ENCODE measurements at regions not wholly inside any gene's neighbourhood (a gene's known extent, or its start where the extent isn't known, plus 50 kb on each side); places are given as distances from the start of the nearest gene placed in this dataset.
"Not testable (repeated sequence)": the region's sequence is repeated elsewhere in the genome, so short reads cannot be mapped to it uniquely, and the experiment has no call there.

DNA sequence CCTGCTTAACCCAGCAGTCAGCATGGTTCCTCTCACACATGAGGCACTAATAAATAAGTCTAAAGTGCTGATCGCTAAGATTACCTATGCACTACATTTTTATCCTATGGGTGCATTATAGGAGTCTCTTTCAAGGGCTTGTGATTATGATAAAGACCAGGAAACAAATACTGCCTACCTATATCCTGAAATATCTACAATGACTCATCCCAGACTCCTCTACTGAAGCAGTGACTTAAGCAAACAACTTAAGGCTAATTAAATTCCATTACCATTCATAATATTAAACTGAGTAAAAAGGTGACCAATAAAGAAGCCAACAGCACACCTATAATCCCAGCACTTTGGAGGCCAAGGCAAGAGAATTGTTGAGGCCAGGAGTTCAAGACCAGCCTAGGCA, 338.4 kb downstream of the DNAH5 start:
- Histone ChIP-seq H3K4me3 (ENCODE audit: low read length in 2 of 2) (no peak overlapping the region), H3K27me3 (ENCODE audit: control insufficient read depth in 2 of 2, insufficient read depth in 1 of 2, low read length in 1 of 2) (no peaks in the 10 kb centered on the region), H3K36me3 (ENCODE audit: control insufficient read depth in 2 of 2, insufficient read depth in 2 of 2, low read length in 1 of 2) (no peaks in the 10 kb centered on the region), H3K9me3 (ENCODE audit: control insufficient read depth in 2 of 2, insufficient read depth in 1 of 2, low read length in 1 of 2) (no peaks in the 10 kb centered on the region), H3K4me1 (ENCODE audit: control insufficient read depth in 2 of 2, insufficient read depth in 2 of 2, low read length in 2 of 2) (no peaks in the 10 kb centered on the region), H3K27ac (ENCODE audit: low read depth in 1 of 2, low read length in 1 of 2) (no peak overlapping the region)
- no peak for DNase-seq (ENCODE audit: low read depth in 6 of 9, low spot score in 9 of 9)
- WGBS = 96% methylated on average over 1 of the region's 1 CpG

DNA sequence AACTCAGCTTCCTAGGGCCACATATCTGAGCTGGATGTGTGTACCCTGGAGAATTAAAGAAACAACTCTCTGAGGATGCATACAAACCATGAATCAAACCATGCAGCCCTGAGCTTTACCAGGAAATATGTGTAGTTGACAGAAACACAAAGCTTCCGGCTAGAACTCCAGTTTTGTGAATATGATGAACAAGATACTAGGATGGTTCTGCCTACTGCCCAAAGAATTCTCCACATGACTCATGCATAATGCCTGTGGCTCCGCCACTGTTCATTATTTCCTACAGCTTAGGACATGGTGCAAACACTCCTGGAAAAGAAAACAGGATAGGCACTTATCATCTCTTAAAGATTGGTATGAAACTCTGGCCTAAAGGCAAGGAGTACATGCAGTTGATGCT, 343.4 kb downstream of the DNAH5 start:
- 95% methylated on average over 2 of the region's 2 CpGs for WGBS
- Histone ChIP-seq H3K27ac (ENCODE audit: low read depth in 1 of 2, low read length in 1 of 2) (no peak overlapping the region), H3K4me3 (ENCODE audit: low read length in 2 of 2) (no peak overlapping the region), H3K9me3 (ENCODE audit: control insufficient read depth in 2 of 2, insufficient read depth in 1 of 2, low read length in 1 of 2) (no peaks in the 10 kb centered on the region), H3K4me1 (ENCODE audit: control insufficient read depth in 2 of 2, insufficient read depth in 2 of 2, low read length in 2 of 2) (no peaks in the 10 kb centered on the region), H3K36me3 (ENCODE audit: control insufficient read depth in 2 of 2, insufficient read depth in 2 of 2, low read length in 1 of 2) (no peaks in the 10 kb centered on the region), H3K27me3 (ENCODE audit: control insufficient read depth in 2 of 2, insufficient read depth in 1 of 2, low read length in 1 of 2) (no peaks in the 10 kb centered on the region)
- no peak for DNase-seq (ENCODE audit: low read depth in 6 of 9, low spot score in 9 of 9)

DNA sequence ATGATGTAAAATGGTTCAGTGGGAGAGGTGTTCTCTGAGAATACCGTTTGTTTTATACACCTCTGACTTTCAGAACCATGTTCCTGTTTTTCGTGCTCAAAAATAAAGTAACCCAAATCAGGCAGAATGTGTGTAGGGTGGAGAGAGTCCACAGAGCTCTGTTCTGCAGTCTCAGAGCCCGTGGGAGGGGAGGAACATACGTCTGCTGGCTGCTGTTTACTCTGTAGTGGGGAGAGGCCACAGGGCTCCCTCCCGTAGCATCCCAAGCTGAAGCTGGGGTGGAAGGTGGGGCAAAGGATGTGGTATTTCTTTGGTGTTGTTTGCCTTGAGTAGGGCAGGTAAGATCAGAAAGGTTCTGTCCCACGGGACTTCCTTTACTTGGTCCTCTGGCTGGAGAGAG, 348.5 kb downstream of the DNAH5 start:
- DNase-seq (ENCODE audit: low read depth in 6 of 9, low spot score in 9 of 9) = no peak
- 54% methylated on average over 6 of the region's 6 CpGs for WGBS
- H3K9me3 ChIP-seq (ENCODE audit: control insufficient read depth in 2 of 2, insufficient read depth in 1 of 2, low read length in 1 of 2) = no peaks in the 10 kb centered on the region
- no peaks in the 10 kb centered on the region for H3K27me3 ChIP-seq (ENCODE audit: control insufficient read depth in 2 of 2, insufficient read depth in 1 of 2, low read length in 1 of 2)
- no peaks in the 10 kb centered on the region for H3K4me1 ChIP-seq (ENCODE audit: control insufficient read depth in 2 of 2, insufficient read depth in 2 of 2, low read length in 2 of 2)
- H3K4me3 ChIP-seq (ENCODE audit: low read length in 2 of 2) = no peak overlapping the region
- H3K36me3 ChIP-seq (ENCODE audit: control insufficient read depth in 2 of 2, insufficient read depth in 2 of 2, low read length in 1 of 2) = no peaks in the 10 kb centered on the region
- H3K27ac ChIP-seq (ENCODE audit: low read depth in 1 of 2, low read length in 1 of 2) = no peak overlapping the region

DNA sequence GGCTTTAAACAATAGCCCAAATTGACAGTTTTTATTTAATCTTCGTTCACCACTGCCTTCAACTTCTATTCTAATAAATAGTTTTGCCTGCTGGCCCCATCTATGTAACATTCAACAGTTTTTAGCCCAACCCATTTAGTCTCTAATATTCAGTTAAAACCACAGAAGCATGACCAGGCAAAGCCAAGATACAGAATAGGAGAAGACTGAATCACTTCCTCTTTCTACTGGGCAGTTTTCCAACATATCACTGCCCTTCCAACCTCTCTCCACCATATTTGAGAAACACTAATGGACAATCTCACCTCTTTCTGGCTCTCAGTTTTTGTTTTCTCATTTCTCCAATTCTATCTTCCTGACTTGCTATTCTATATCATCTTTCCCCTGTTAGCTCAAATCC, 352.9 kb downstream of the DNAH5 start:
- Histone ChIP-seq H3K36me3 (ENCODE audit: control insufficient read depth in 2 of 2, insufficient read depth in 2 of 2, low read length in 1 of 2) (no peaks in the 10 kb centered on the region), H3K27me3 (ENCODE audit: control insufficient read depth in 2 of 2, insufficient read depth in 1 of 2, low read length in 1 of 2) (no peaks in the 10 kb centered on the region), H3K27ac (ENCODE audit: low read depth in 1 of 2, low read length in 1 of 2) (no peak overlapping the region), H3K4me1 (ENCODE audit: control insufficient read depth in 2 of 2, insufficient read depth in 2 of 2, low read length in 2 of 2) (no peaks in the 10 kb centered on the region), H3K4me3 (ENCODE audit: low read length in 2 of 2) (no peak overlapping the region), H3K9me3 (ENCODE audit: control insufficient read depth in 2 of 2, insufficient read depth in 1 of 2, low read length in 1 of 2) (no peaks in the 10 kb centered on the region)
- no peak for DNase-seq (ENCODE audit: low read depth in 6 of 9, low spot score in 9 of 9)
- 46% methylated on average over 1 of the region's 1 CpG for WGBS

DNA sequence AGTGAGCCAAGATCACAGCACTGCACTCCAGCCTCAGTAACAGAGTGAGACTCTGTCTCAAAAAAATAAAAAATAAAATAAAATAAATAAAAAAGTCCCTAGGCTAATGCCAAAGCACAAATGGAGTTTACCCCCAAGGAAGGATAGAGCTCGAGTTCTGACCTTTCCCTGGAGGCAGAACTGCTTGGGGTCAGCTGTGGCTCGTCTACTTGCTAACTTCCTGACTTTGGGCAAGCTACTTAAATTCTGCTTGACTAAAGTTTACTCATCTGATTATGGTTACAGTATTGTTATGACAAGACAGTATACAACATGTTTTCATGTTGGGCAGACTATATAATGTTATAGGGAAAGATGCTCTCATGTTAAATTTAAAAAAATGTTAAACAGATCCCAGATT, 359.2 kb downstream of the DNAH5 start:
- H3K4me1 ChIP-seq (ENCODE audit: control insufficient read depth in 2 of 2, insufficient read depth in 2 of 2, low read length in 2 of 2) = no peaks in the 10 kb centered on the region
- 71% methylated on average over 2 of the region's 2 CpGs for WGBS
- H3K4me3 ChIP-seq (ENCODE audit: low read length in 2 of 2) = no peak overlapping the region
- H3K9me3 ChIP-seq (ENCODE audit: control insufficient read depth in 2 of 2, insufficient read depth in 1 of 2, low read length in 1 of 2) = no peaks in the 10 kb centered on the region
- H3K27ac ChIP-seq (ENCODE audit: low read depth in 1 of 2, low read length in 1 of 2) = no peak overlapping the region
- no peaks in the 10 kb centered on the region for H3K27me3 ChIP-seq (ENCODE audit: control insufficient read depth in 2 of 2, insufficient read depth in 1 of 2, low read length in 1 of 2)
- no peaks in the 10 kb centered on the region for H3K36me3 ChIP-seq (ENCODE audit: control insufficient read depth in 2 of 2, insufficient read depth in 2 of 2, low read length in 1 of 2)
- DNase-seq (ENCODE audit: low read depth in 6 of 9, low spot score in 9 of 9) = no peak

DNA sequence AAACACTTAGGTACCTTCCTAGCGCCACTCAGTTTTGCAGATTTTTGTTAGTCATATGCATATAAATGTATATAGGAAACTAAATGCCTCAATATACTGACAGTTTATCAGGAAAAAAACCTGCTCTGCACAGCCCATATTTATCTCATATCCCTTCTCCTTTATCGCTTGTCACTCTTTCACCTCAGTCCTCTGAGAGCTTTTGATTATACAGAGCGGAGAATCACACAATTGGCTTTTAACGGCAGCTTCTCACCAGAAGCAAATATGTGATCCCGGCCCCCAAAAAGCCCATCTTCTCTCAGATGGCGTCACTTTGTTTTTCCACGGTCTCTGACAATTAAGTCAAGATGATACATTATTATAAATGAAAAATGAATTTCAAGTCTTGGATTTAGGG, 362.6 kb downstream of the DNAH5 start:
- WGBS = 94% methylated on average over 7 of the region's 7 CpGs

DNA sequence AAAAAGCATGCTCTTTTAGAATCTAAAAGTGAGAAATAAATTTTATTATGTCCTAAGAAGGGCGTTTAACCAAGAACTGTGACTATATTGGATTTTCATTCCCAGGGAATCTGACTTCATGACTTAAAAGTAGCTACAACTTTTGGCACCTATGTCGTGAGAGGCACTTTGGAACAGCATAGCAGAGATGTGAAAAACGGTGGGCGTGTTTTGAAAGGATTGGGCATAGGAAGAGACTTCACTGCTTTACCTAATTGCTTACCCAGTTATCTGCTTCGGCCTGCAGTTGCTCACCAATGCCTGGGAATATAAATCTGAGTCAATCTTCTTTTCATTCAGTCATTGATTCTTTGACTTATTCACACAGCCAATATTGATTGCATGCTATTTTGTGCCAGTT, 363.4 kb downstream of the DNAH5 start:
- H3K27me3 ChIP-seq (ENCODE audit: control insufficient read depth in 2 of 2, insufficient read depth in 1 of 2, low read length in 1 of 2) = no peaks in the 10 kb centered on the region
- WGBS = 81% methylated on average over 5 of the region's 5 CpGs

More for the DNA sequence above, 362.6 kb downstream of the DNAH5 start:
- no peak for DNase-seq (ENCODE audit: low read depth in 6 of 9, low spot score in 9 of 9)
- Histone ChIP-seq H3K9me3 (ENCODE audit: control insufficient read depth in 2 of 2, insufficient read depth in 1 of 2, low read length in 1 of 2) (peaks cover 0 to 11% of the 10 kb centered on the region in 2 donors), H3K36me3 (ENCODE audit: control insufficient read depth in 2 of 2, insufficient read depth in 2 of 2, low read length in 1 of 2) (no peaks in the 10 kb centered on the region), H3K4me3 (ENCODE audit: low read length in 2 of 2) (no peak overlapping the region), H3K27me3 (ENCODE audit: control insufficient read depth in 2 of 2, insufficient read depth in 1 of 2, low read length in 1 of 2) (no peaks in the 10 kb centered on the region), H3K4me1 (ENCODE audit: control insufficient read depth in 2 of 2, insufficient read depth in 2 of 2, low read length in 2 of 2) (no peaks in the 10 kb centered on the region), H3K27ac (ENCODE audit: low read depth in 1 of 2, low read length in 1 of 2) (no peak overlapping the region)

DNA sequence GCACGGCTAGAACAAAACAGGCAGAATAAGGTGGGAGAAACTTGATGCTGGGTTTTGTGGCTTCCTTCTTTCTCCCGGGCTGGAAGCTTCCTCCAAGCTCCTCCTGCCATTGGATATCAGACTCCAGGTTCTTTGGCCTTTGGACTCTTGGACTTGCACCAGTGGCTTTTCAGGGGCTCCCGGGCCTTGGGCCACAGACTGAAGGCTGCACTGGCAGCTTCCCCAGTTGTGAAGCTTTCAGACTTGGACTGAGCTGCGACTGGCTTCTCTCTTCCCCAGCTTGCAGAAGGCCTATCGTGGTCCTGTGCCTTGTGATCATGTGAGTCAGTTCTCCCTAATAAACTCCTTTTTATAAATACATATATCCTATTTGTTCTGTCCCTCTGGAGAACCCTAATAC, 364.4 kb downstream of the DNAH5 start:
- Histone ChIP-seq H3K9me3 (ENCODE audit: control insufficient read depth in 2 of 2, insufficient read depth in 1 of 2, low read length in 1 of 2) (peaks cover 0 to 11% of the 10 kb centered on the region in 2 donors), H3K27me3 (ENCODE audit: control insufficient read depth in 2 of 2, insufficient read depth in 1 of 2, low read length in 1 of 2) (no peaks in the 10 kb centered on the region), H3K36me3 (ENCODE audit: control insufficient read depth in 2 of 2, insufficient read depth in 2 of 2, low read length in 1 of 2) (no peaks in the 10 kb centered on the region), H3K4me1 (ENCODE audit: control insufficient read depth in 2 of 2, insufficient read depth in 2 of 2, low read length in 2 of 2) (no peaks in the 10 kb centered on the region), H3K4me3 (ENCODE audit: low read length in 2 of 2) (no peak overlapping the region), H3K27ac (ENCODE audit: low read depth in 1 of 2, low read length in 1 of 2) (no peak overlapping the region)
- no peak for DNase-seq (ENCODE audit: low read depth in 6 of 9, low spot score in 9 of 9)
- 91% methylated on average over 5 of the region's 5 CpGs for WGBS

More for the DNA sequence above, 363.4 kb downstream of the DNAH5 start:
- Histone ChIP-seq H3K4me3 (ENCODE audit: low read length in 2 of 2) (no peak overlapping the region), H3K36me3 (ENCODE audit: control insufficient read depth in 2 of 2, insufficient read depth in 2 of 2, low read length in 1 of 2) (no peaks in the 10 kb centered on the region), H3K9me3 (ENCODE audit: control insufficient read depth in 2 of 2, insufficient read depth in 1 of 2, low read length in 1 of 2) (peaks cover 0 to 11% of the 10 kb centered on the region in 2 donors), H3K27ac (ENCODE audit: low read depth in 1 of 2, low read length in 1 of 2) (no peak overlapping the region), H3K4me1 (ENCODE audit: control insufficient read depth in 2 of 2, insufficient read depth in 2 of 2, low read length in 2 of 2) (no peaks in the 10 kb centered on the region)
- no peak for DNase-seq (ENCODE audit: low read depth in 6 of 9, low spot score in 9 of 9)

DNA sequence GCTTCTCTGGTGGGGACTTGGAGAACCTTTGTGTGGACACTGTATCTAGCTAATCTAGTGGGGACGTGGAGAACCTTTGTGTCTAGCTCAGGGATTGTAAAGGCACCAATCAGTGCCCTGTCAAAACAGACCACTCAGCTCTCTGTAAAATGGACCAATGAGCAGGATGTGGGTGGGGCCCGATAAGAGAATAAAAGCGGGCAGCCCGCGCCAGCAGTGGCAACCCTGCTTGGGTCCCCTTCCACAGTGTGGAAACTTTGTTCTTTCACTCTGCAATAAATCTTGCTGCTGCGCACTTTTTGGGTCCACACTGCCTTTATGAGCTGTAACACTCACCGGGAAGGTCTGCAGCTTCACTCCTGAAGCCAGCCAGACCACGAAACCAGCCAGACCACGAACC, 365.4 kb downstream of the DNAH5 start:
- H3K27ac ChIP-seq (ENCODE audit: low read depth in 1 of 2, low read length in 1 of 2); H3K4me3 ChIP-seq (ENCODE audit: low read length in 2 of 2); H3K27me3 ChIP-seq (ENCODE audit: control insufficient read depth in 2 of 2, insufficient read depth in 1 of 2, low read length in 1 of 2); H3K4me1 ChIP-seq (ENCODE audit: control insufficient read depth in 2 of 2, insufficient read depth in 2 of 2, low read length in 2 of 2); H3K36me3 ChIP-seq (ENCODE audit: control insufficient read depth in 2 of 2, insufficient read depth in 2 of 2, low read length in 1 of 2); DNase-seq (ENCODE audit: low read depth in 6 of 9, low spot score in 9 of 9): not testable (repeated sequence)
- 82% methylated on average over 9 of the region's 9 CpGs for WGBS
- peaks cover 0 to 11% of the 10 kb centered on the region in 2 donors for H3K9me3 ChIP-seq (ENCODE audit: control insufficient read depth in 2 of 2, insufficient read depth in 1 of 2, low read length in 1 of 2)

All from thymus (tissue), 11 donors.